B cell (primary cell): ENCODE measurements at regions not wholly inside any gene's neighbourhood (a gene's known extent, or its start where the extent isn't known, plus 50 kb on each side); places are given as distances from the start of the nearest gene placed in this dataset.

ENCODE experiments used
- ATAC-seq: fragments of 200-7000 bp; cut with Tn5 transposase; one replicate; pipeline ENCODE4 v1.10.0; 2021; ENCODE audit warnings: low read depth, mild to moderate bottlenecking, moderate number of reproducible peaks, moderate library complexity
- CTCF ChIA-PET: fragments of 350-600 bp; sonication (Branson Sonifier 250); formaldehyde crosslinking; loops from one replicate; lab custom pipeline; 2021; ENCODE audit warnings: antibody characterized with exemption, inconsistent platforms; lab: Charles Lee
- POLR2A ChIA-PET: fragments of 350-600 bp; sonication (Branson Sonifier 250); formaldehyde crosslinking; loops from one replicate; lab custom pipeline; 2021; ENCODE audit warnings: antibody characterized with exemption; lab: Charles Lee
- DNase-seq: peaks from one replicate; pipeline ENCODE4 v3.0.0; 2013
- H2AFZ ChIP-seq: 2 replicates; pipeline ENCODE4 v1.6.1; 2012; ENCODE audit warnings: mild to moderate bottlenecking, low read depth, low read length; ENCODE audit not compliant: insufficient read depth, poor library complexity, severe bottlenecking
- H3K27ac ChIP-seq, 2 donors: 1 replicate in 1 of 2; 2 replicates in 1 of 2; pipeline ENCODE4 v1.5.1; 2012 to 2013; ENCODE audit warnings: low read length in 2 of 2, mild to moderate bottlenecking in 2 of 2, moderate library complexity in 1 of 2
- H3K27me3 ChIP-seq, 4 experiments: fragments of 200-600 bp in 1 of 4; sonication (generic) in 1 of 4; replicated peaks in 1 of 4; 1 replicate in 2 of 4; 2 replicates in 2 of 4; pipeline versions ENCODE4 v1.6.1 to v1.7.0; 2013 to 2016; ENCODE audit warnings: low read length in 3 of 4, mild to moderate bottlenecking in 2 of 4, mixed read lengths in 1 of 4, moderate library complexity in 1 of 4; ENCODE audit not compliant: insufficient read depth in 4 of 4, control insufficient read depth in 3 of 4; ENCODE audit errors: control extremely low read depth in 1 of 4
- H3K36me3 ChIP-seq, 2 experiments: replicated peaks in 1 of 2; 1 replicate in 1 of 2; 2 replicates in 1 of 2; pipeline versions ENCODE4 v1.6.1 to v1.7.1; 2013; ENCODE audit warnings: low read length in 1 of 2; ENCODE audit not compliant: insufficient read depth in 2 of 2, control insufficient read depth in 1 of 2; ENCODE audit errors: control extremely low read depth in 1 of 2, extremely low read depth in 1 of 2
- H3K4me1 ChIP-seq, 2 donors: fragments of 200-600 bp in 1 of 2; sonication (generic) in 1 of 2; 1 replicate in 1 of 2; 2 replicates in 1 of 2; pipeline versions ENCODE4 v1.5.1 to v1.6.1; 2013 to 2017; ENCODE audit warnings: low read length in 2 of 2; ENCODE audit not compliant: control insufficient read depth in 2 of 2, insufficient read depth in 2 of 2
- H3K4me2 ChIP-seq: replicated peaks from 2 replicates; pipeline ENCODE3; 2012; ENCODE audit warnings: mild to moderate bottlenecking, low read depth, low read length; ENCODE audit not compliant: poor library complexity, severe bottlenecking
- H3K4me3 ChIP-seq, 5 experiments: fragments of 200-600 bp in 1 of 5; sonication (generic) in 1 of 5; 1 replicate in 3 of 5; 2 replicates in 2 of 5; pipeline versions ENCODE4 v1.5.1 to v1.7.0; 2011 to 2016; ENCODE audit warnings: low read length in 4 of 5, mild to moderate bottlenecking in 4 of 5, low read depth in 2 of 5, control low read depth in 1 of 5, moderate library complexity in 1 of 5; ENCODE audit not compliant: insufficient read depth in 1 of 5; ENCODE audit errors: control extremely low read depth in 1 of 5, extremely low read depth in 1 of 5
- H3K79me2 ChIP-seq: fragments of 200-600 bp; sonication (generic); one replicate; pipeline ENCODE4 v1.6.0; 2016; ENCODE audit warnings: low read length; ENCODE audit not compliant: control insufficient read depth, insufficient read depth
- H3K9ac ChIP-seq: fragments of 200-600 bp; sonication (generic); 2 replicates; pipeline ENCODE4 v1.6.1; 2017; ENCODE audit warnings: mild to moderate bottlenecking, low read length, moderate library complexity
- H3K9me3 ChIP-seq, 3 donors: one replicate each; pipeline versions ENCODE4 v1.6.1 to v1.7.1; 2013; ENCODE audit warnings: low read length in 2 of 3; ENCODE audit not compliant: control insufficient read depth in 2 of 3, insufficient read depth in 1 of 3; ENCODE audit errors: control extremely low read depth in 1 of 3
- H4K20me1 ChIP-seq: 2 replicates; pipeline ENCODE4 v1.6.0; 2012; ENCODE audit warnings: mild to moderate bottlenecking, low read length; ENCODE audit not compliant: insufficient read depth, control insufficient read depth, poor library complexity, severe bottlenecking
- H3K27ac Mint-ChIP-seq: one replicate; pipeline ENCODE4 v1.8.0; 2021; ENCODE audit warnings: mixed read lengths
- H3K27me3 Mint-ChIP-seq: one replicate; pipeline ENCODE4 v1.8.0; 2021; ENCODE audit warnings: mixed read lengths
- H3K4me1 Mint-ChIP-seq: one replicate; pipeline ENCODE4 v1.8.0; 2021; ENCODE audit warnings: mixed read lengths
- H3K4me3 Mint-ChIP-seq: one replicate; pipeline ENCODE4 v1.8.0; 2021; ENCODE audit warnings: mixed read lengths
- H3K9me3 Mint-ChIP-seq: one replicate; pipeline ENCODE4 v1.8.0; 2022; ENCODE audit warnings: mixed read lengths; ENCODE audit not compliant: insufficient read depth
- CTCF ChIP-seq: fragments of 200-600 bp; IDR thresholded peaks from one replicate; pipeline ENCODE4 v1.8.0; 2022; ENCODE audit warnings: antibody characterized with exemption, mild to moderate bottlenecking
- EZH2 ChIP-seq: IDR thresholded peaks from 2 replicates; pipeline ENCODE4 v1.6.1; 2012; ENCODE audit warnings: borderline replicate concordance, low read depth, mild to moderate bottlenecking, moderate library complexity, low read length; ENCODE audit not compliant: insufficient read depth, poor library complexity, severe bottlenecking
- WGBS: methylation state at CpG from one replicate; pipeline ENCODE4 v1.1.5; 2013; ENCODE audit warnings: missing lambda C conversion rate; ENCODE audit not compliant: insufficient coverage; 5-methylcytosine and 5-hydroxymethylcytosine counted together
- intact Hi-C: fragments of 100-400 bp; cut with micrococcal nuclease; formaldehyde crosslinking; loops from one replicate; pipeline ENCODE4 v1.10.0; 2022

DNA sequence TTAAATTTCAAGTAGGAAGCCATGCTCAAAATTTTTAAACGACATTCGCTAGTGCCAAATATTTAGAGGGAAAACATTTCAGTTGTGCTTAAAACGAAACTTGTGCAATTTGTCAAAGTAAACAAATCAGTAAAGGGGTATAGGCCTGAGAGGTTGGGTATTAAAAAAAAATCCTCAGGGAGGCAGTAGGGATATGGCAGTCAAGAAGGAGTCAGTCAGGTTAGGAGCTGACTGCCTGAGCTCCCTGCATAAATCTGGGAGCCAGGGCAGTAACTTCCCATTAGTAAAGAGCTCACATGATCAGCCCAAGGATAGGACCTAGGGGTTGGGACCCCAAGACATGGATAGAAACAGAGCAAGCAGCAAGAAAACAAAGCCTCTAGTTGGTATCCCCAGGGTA is 120.7 kb upstream of the STAC start:
- ChIA-PET POLR2A (no interaction called here), CTCF (no interaction called here)
- Mint-ChIP-seq H3K4me1 (no peaks in the 10 kb centered on the region), H3K27me3 (no peaks in the 10 kb centered on the region), H3K27ac (no peak overlapping the region), H3K9me3 (peaks cover 8% of the 10 kb centered on the region), H3K4me3 (no peak overlapping the region)
- no peak overlapping the region for H3K4me3 ChIP-seq
- no peak overlapping the region for H2AFZ ChIP-seq
- no peak overlapping the region for H3K27ac ChIP-seq
- no peaks in the 10 kb centered on the region for H3K4me1 ChIP-seq
- intact Hi-C loops, result no loop called here
- H3K27me3 ChIP-seq, result no peaks in the 10 kb centered on the region
- no peak for TF ChIP-seq EZH2
- no peaks in the 10 kb centered on the region for H3K79me2 ChIP-seq
- 100% methylated on average over 3 of the region's 3 CpGs for WGBS
- no peak for DNase-seq
- peaks cover 0 to 9% (median 0%) of the 10 kb centered on the region in 3 donors for H3K9me3 ChIP-seq
- no peaks in the 10 kb centered on the region for H3K36me3 ChIP-seq
- H4K20me1 ChIP-seq, result no peaks in the 10 kb centered on the region
- no peak overlapping the region for H3K4me2 ChIP-seq
- no peak for ATAC-seq
- no peak overlapping the region for H3K9ac ChIP-seq

DNA sequence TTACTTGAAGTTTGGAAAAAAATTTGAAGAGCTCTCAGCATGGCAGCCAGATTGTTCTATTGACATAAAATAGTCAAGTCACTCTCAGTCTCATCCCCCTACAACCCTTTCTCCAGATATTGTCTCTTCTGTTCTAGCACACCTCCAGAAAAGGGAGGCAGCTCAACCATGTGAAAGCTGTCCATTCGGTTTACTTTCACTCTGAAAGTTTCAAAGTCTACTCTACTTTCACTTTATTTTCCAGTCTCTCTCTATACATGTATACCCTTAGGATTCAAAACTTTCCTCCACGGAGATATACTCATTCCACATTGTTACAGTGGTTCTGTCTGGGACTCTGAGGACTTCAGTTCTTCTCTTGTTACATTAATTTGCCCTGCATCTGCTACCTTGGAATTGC is 111.0 kb upstream of the STAC start:
- Histone ChIP-seq H3K79me2 (no peaks in the 10 kb centered on the region), H3K36me3 (no peaks in the 10 kb centered on the region), H3K4me1 (no peaks in the 10 kb centered on the region), H3K9me3 (peaks cover 0 to 7% (median 0%) of the 10 kb centered on the region in 3 donors), H3K4me2 (no peak overlapping the region), H3K27ac (no peak overlapping the region), H3K9ac (no peak overlapping the region), H3K4me3 (no peak overlapping the region), H4K20me1 (no peaks in the 10 kb centered on the region), H3K27me3 (no peaks in the 10 kb centered on the region), H2AFZ (no peak overlapping the region)
- ATAC-seq, result no peak
- no peak overlapping the region for H3K4me3 Mint-ChIP-seq
- H3K27ac Mint-ChIP-seq, result no peak overlapping the region
- H3K9me3 Mint-ChIP-seq, result no peaks in the 10 kb centered on the region
- no peaks in the 10 kb centered on the region for H3K4me1 Mint-ChIP-seq
- ChIA-PET CTCF (no interaction called here), POLR2A (no interaction called here)
- intact Hi-C loops, result no loop called here
- DNase-seq, result no peak
- whole genome bisulfite sequencing, result 50% methylated on average over 1 of the region's 2 CpGs
- TF ChIP-seq CTCF (no peak), EZH2 (no peak)
- H3K27me3 Mint-ChIP-seq, result no peaks in the 10 kb centered on the region
